Astrocyte (in vitro differentiated cells and primary cell): ENCODE measurements at regions not wholly inside any gene's neighbourhood (a gene's known extent, or its start where the extent isn't known, plus 50 kb on each side); places are given as distances from the start of the nearest gene placed in this dataset.
"Not testable (repeated sequence)": the region's sequence is repeated elsewhere in the genome, so short reads cannot be mapped to it uniquely, and the experiment has no call there.

Experiments
- DNase-seq: peaks from one replicate; pipeline ENCODE4 v3.0.0-alpha.2; 2010; ENCODE audit warnings: low read depth
- FAIRE-seq: peaks from 2 replicates; lab custom pipeline; 2011; peaks lifted over from hg19 to GRCh38; lab: Jason Lieb, UNC
- H2AFZ ChIP-seq: 2 replicates; pipeline ENCODE4 v1.6.0; 2012; ENCODE audit warnings: low read depth, low read length, inconsistent platforms
- H3K27ac ChIP-seq: 2 replicates; pipeline ENCODE4 v1.5.1; 2011; ENCODE audit warnings: low read depth, low read length, inconsistent platforms
- H3K27me3 ChIP-seq: 2 replicates; pipeline ENCODE4 v1.6.0; 2011; ENCODE audit warnings: low read length, inconsistent platforms; ENCODE audit not compliant: insufficient read depth
- H3K36me3 ChIP-seq: 2 replicates; pipeline ENCODE4 v1.5.1; 2011; ENCODE audit warnings: low read length, inconsistent platforms; ENCODE audit not compliant: insufficient read depth
- H3K4me1 ChIP-seq: 2 replicates; pipeline ENCODE4 v1.5.1; 2011; ENCODE audit warnings: low read length, inconsistent platforms; ENCODE audit not compliant: insufficient read depth
- H3K4me2 ChIP-seq: 2 replicates; pipeline ENCODE4 v1.6.0; 2012; ENCODE audit warnings: low read length, inconsistent platforms
- H3K4me3 ChIP-seq: 2 replicates; pipeline ENCODE4 v1.5.1; 2011; ENCODE audit warnings: low read depth, mild to moderate bottlenecking, low read length, inconsistent platforms; ENCODE audit not compliant: insufficient read depth
- H3K79me2 ChIP-seq: 2 replicates; pipeline ENCODE4 v1.6.0; 2012; ENCODE audit warnings: mild to moderate bottlenecking, low read length, inconsistent platforms; ENCODE audit not compliant: insufficient read depth
- H3K9ac ChIP-seq: 2 replicates; pipeline ENCODE4 v1.6.0; 2012; ENCODE audit warnings: mild to moderate bottlenecking, low read length, inconsistent platforms
- H3K9me3 ChIP-seq: 2 replicates; pipeline ENCODE4 v1.5.1; 2012; ENCODE audit warnings: low read depth, mild to moderate bottlenecking, low read length, inconsistent platforms; ENCODE audit not compliant: insufficient read depth
- H4K20me1 ChIP-seq: 2 replicates; pipeline ENCODE4 v1.6.0; 2012; ENCODE audit warnings: low read length, inconsistent platforms; ENCODE audit not compliant: insufficient read depth
- H3K27ac Mint-ChIP-seq: one replicate; pipeline ENCODE4 v1.8.0; 2021; ENCODE audit warnings: mild to moderate bottlenecking, mixed read lengths; ENCODE audit not compliant: unreplicated experiment
- H3K27me3 Mint-ChIP-seq: one replicate; pipeline ENCODE4 v1.8.0; 2021; ENCODE audit warnings: low read depth, mixed read lengths; ENCODE audit not compliant: unreplicated experiment
- H3K36me3 Mint-ChIP-seq: one replicate; pipeline ENCODE4 v1.8.0; 2021; ENCODE audit warnings: low read depth, mixed read lengths; ENCODE audit not compliant: unreplicated experiment
- H3K4me1 Mint-ChIP-seq: one replicate; pipeline ENCODE4 v1.8.0; 2021; ENCODE audit warnings: low read depth, mixed read lengths; ENCODE audit not compliant: unreplicated experiment
- H3K4me3 Mint-ChIP-seq: one replicate; pipeline ENCODE4 v1.8.0; 2021; ENCODE audit warnings: mild to moderate bottlenecking, moderate library complexity, mixed read lengths; ENCODE audit not compliant: unreplicated experiment
- H3K9me3 Mint-ChIP-seq: one replicate; pipeline ENCODE4 v1.8.0; 2021; ENCODE audit warnings: mild to moderate bottlenecking, mixed read lengths; ENCODE audit not compliant: unreplicated experiment
- EZH2 ChIP-seq: IDR thresholded peaks from 2 replicates; pipeline ENCODE4 v1.6.1; 2012; ENCODE audit warnings: mild to moderate bottlenecking, low read length, inconsistent platforms; ENCODE audit not compliant: insufficient read depth
- TF ChIP-seq, protein P1 (sequence below): IDR thresholded peaks from 2 replicates; pipeline ENCODE4 v1.5.1; 2011; ENCODE audit warnings: low read depth, mild to moderate bottlenecking, inconsistent platforms, low read length, moderate library complexity; ENCODE audit not compliant: insufficient read depth

GRCh38 chr6:167559675-167560479, 235.0 kb downstream of the TTLL2 start:
- Histone ChIP-seq H2AFZ (no peak overlapping the region), H3K36me3 (no peaks in the 10 kb centered on the region), H3K9me3 (no peaks in the 10 kb centered on the region), H3K79me2 (no peaks in the 10 kb centered on the region), H3K27me3 (no peaks in the 10 kb centered on the region), H3K4me2 (no peak overlapping the region), H3K27ac (no peak overlapping the region), H3K9ac (no peak overlapping the region), H3K4me1 (no peaks in the 10 kb centered on the region), H4K20me1 (no peaks in the 10 kb centered on the region), H3K4me3 (no peak overlapping the region)
- DNase-seq (no peak), FAIRE-seq (no peak)
- Mint-ChIP-seq H3K27ac (peak overlapping the region; percentile 69), H3K4me3 (no peak overlapping the region), H3K4me1 (peaks cover 11% of the 10 kb centered on the region), H3K9me3 (peaks cover 18% of the 10 kb centered on the region), H3K36me3 (peaks cover 3% of the 10 kb centered on the region), H3K27me3 (peaks cover 27% of the 10 kb centered on the region)
- TF ChIP-seq EZH2, result no peak
- TF ChIP-seq, protein P1, sequence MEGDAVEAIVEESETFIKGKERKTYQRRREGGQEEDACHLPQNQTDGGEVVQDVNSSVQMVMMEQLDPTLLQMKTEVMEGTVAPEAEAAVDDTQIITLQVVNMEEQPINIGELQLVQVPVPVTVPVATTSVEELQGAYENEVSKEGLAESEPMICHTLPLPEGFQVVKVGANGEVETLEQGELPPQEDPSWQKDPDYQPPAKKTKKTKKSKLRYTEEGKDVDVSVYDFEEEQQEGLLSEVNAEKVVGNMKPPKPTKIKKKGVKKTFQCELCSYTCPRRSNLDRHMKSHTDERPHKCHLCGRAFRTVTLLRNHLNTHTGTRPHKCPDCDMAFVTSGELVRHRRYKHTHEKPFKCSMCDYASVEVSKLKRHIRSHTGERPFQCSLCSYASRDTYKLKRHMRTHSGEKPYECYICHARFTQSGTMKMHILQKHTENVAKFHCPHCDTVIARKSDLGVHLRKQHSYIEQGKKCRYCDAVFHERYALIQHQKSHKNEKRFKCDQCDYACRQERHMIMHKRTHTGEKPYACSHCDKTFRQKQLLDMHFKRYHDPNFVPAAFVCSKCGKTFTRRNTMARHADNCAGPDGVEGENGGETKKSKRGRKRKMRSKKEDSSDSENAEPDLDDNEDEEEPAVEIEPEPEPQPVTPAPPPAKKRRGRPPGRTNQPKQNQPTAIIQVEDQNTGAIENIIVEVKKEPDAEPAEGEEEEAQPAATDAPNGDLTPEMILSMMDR, result no peak

DNA sequence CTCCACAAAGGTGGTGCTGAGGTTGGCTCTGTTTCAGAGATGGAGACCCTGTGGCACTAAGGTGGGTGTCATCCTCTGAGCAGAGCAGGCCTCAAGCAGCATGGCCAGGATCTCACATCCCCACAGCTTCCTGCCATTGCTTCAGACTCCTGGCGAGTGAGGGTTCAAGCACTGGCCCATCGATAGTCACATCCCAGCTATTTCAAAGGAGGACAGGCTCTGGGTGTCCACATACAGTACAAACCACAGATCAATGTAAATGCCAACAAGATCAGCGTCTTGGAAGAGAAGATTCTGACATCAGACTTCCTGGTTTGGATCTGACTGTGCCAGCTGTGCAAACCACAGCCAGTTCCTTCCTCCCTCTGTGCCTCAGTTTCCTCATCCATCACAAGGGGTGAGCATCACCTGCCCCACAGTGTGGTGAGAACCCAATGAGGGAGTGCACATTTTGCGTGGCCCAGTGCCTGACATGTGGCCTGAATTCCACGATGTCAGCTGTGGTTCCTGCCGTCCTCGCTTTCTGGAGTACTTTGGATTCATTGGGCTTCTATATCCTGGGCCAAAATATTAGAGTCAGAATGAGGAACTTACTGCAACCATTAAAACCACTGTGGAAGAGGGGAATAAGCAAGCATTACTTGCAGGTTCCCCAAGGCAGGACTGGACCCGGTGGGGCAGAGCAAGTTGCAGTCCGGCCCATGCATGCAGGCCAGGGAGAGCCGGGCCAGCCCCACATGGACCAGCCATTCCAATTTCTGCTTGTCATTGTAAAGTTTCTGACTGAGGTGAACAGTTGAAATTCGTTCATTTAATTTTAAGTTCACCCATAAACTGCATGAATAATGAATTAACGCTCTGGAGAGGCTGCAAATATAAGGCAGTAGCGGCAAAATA, 236.0 kb downstream of the TTLL2 start:
- H3K9ac ChIP-seq, result no peak overlapping the region
- H3K4me3 Mint-ChIP-seq, result no peak overlapping the region
- peaks cover under 1% of the 10 kb centered on the region for H3K36me3 Mint-ChIP-seq

DNA sequence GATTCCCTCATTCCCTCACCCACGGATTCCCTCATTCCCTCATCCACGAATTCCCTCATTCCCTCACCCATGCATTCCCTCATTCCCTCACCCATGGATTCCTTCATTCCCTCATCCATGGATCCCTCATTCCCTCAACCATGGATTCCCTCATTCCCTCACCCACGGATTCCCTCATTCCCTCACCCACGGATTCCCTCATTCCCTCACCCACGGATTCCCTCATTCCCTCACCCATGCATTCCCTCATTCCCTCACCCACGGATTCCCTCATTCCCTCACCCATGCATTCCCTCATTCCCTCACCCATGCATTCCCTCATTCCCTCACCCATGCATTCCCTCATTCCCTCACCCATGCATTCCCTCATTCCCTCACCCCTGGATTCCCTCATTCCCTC, 238.0 kb downstream of the TTLL2 start:
- not testable (repeated sequence) for H3K36me3 ChIP-seq, DNase-seq, H3K9me3 ChIP-seq, H3K4me3 ChIP-seq, H2AFZ ChIP-seq, H3K4me2 ChIP-seq, H3K9ac ChIP-seq, H3K27me3 ChIP-seq, H4K20me1 ChIP-seq, H3K9me3 Mint-ChIP-seq, H3K27ac ChIP-seq, H3K4me1 ChIP-seq, FAIRE-seq, H3K79me2 ChIP-seq, H3K4me3 Mint-ChIP-seq, H3K36me3 Mint-ChIP-seq, H3K27ac Mint-ChIP-seq
- Mint-ChIP-seq H3K4me1 (peaks cover 13% of the 10 kb centered on the region), H3K27me3 (peaks cover 32% of the 10 kb centered on the region)

More for the DNA sequence above, 236.0 kb downstream of the TTLL2 start:
- H4K20me1 ChIP-seq, result no peaks in the 10 kb centered on the region
- H3K4me3 ChIP-seq, result no peak overlapping the region
- H3K79me2 ChIP-seq, result no peaks in the 10 kb centered on the region
- no peak overlapping the region for H3K27ac Mint-ChIP-seq
- no peaks in the 10 kb centered on the region for H3K27me3 ChIP-seq
- no peaks in the 10 kb centered on the region for H3K36me3 ChIP-seq
- no peak for TF ChIP-seq EZH2
- TF ChIP-seq, protein P1, result no peak
- no peaks in the 10 kb centered on the region for H3K9me3 ChIP-seq
- FAIRE-seq, result no peak
- H3K4me1 Mint-ChIP-seq, result peaks cover 11% of the 10 kb centered on the region
- H3K9me3 Mint-ChIP-seq, result peaks cover 11% of the 10 kb centered on the region
- no peak overlapping the region for H3K27ac ChIP-seq
- peaks cover 29% of the 10 kb centered on the region for H3K27me3 Mint-ChIP-seq
- no peak for DNase-seq
- no peak overlapping the region for H2AFZ ChIP-seq
- no peak overlapping the region for H3K4me2 ChIP-seq
- no peaks in the 10 kb centered on the region for H3K4me1 ChIP-seq
